NOMO-1 treated with dmso at 0.1 percent for 144 hours (cell line): ENCODE measurements at regions not wholly inside any gene's neighbourhood (a gene's known extent, or its start where the extent isn't known, plus 50 kb on each side); places are given as distances from the start of the nearest gene placed in this dataset.

Source experiments
- DNase-seq: peaks from one replicate; lab custom pipeline; 2025; ENCODE audit not compliant: unreplicated experiment; lab: John Stamatoyannopoulos, UW

GRCh38 chr6:132101535-132101934 lies 150.4 kb upstream of the CCN2 start:
- DNase-seq, result no peak

GRCh38 chr6:132100388-132100990 lies 149.3 kb upstream of the CCN2 start:
- no peak for DNase-seq

- no peak for DNase-seq
Measured at GRCh38 chr6:132096996-132097395, 145.8 kb upstream of the CCN2 start.

GRCh38 chr6:132096245-132096644 lies 145.1 kb upstream of the CCN2 start:
- no peak for DNase-seq

GRCh38 chr6:132089173-132089572 lies 138.0 kb upstream of the CCN2 start:
- no peak for DNase-seq

- DNase-seq, result no peak
Measured at GRCh38 chr6:132088150-132088549, 137.0 kb upstream of the CCN2 start.

GRCh38 chr6:132087391-132087790 lies 136.2 kb upstream of the CCN2 start:
- no peak for DNase-seq

GRCh38 chr6:132085731-132086130 lies 134.6 kb upstream of the CCN2 start:
- no peak for DNase-seq

- DNase-seq, result no peak
Measured at GRCh38 chr6:132084811-132085509, 133.8 kb upstream of the CCN2 start.

- no peak for DNase-seq
Measured at GRCh38 chr6:132082421-132082820, 131.2 kb upstream of the CCN2 start.

GRCh38 chr6:132081338-132081737 lies 130.2 kb upstream of the CCN2 start:
- DNase-seq, result no peak

GRCh38 chr6:132079286-132079685 lies 128.1 kb upstream of the CCN2 start:
- no peak for DNase-seq

GRCh38 chr6:132076452-132076851 lies 125.3 kb upstream of the CCN2 start:
- DNase-seq, result no peak

- DNase-seq, result no peak
Measured at GRCh38 chr6:132072831-132073230, 121.7 kb upstream of the CCN2 start.

GRCh38 chr6:132072271-132072670 lies 121.1 kb upstream of the CCN2 start:
- no peak for DNase-seq

GRCh38 chr6:132070356-132070755 lies 119.2 kb upstream of the CCN2 start:
- no peak for DNase-seq

- no peak for DNase-seq
Measured at GRCh38 chr6:132068766-132069165, 117.6 kb upstream of the CCN2 start.

GRCh38 chr6:132067286-132067685 lies 116.1 kb upstream of the CCN2 start:
- no peak for DNase-seq

- DNase-seq, result no peak
Measured at GRCh38 chr6:132065556-132065955, 114.4 kb upstream of the CCN2 start.

- DNase-seq, result no peak
Measured at GRCh38 chr6:132063738-132064137, 112.6 kb upstream of the CCN2 start.

GRCh38 chr6:132063204-132063603 lies 112.0 kb upstream of the CCN2 start:
- DNase-seq, result no peak

GRCh38 chr6:132062626-132063025 lies 111.5 kb upstream of the CCN2 start:
- no peak for DNase-seq

- DNase-seq, result no peak
Measured at GRCh38 chr6:132061381-132061780, 110.2 kb upstream of the CCN2 start.
